ENCODE measurements at regions not wholly inside any gene's neighbourhood (a gene's known extent, or its start where the extent isn't known, plus 50 kb on each side); places are given as distances from the start of the nearest gene placed in this dataset.

GRCh38 chr1:232227306-232227705 is 402.6 kb downstream of the SIPA1L2 start:
- TF ChIP-seq CTCF (IDR thresholded peaks at IDR 0.05; ENCODE audit: low read depth, low read length): no peak
- no peak overlapping the region for H3K4me3 ChIP-seq (replicated peaks in 1 of 2; ENCODE audit: low read depth in 2 of 2, low read length in 2 of 2)
- DNase-seq (ENCODE audit: low read depth in 2 of 2): peak in 1 of 2 donors; percentile 4

- no peak overlapping the region for H3K4me3 ChIP-seq (replicated peaks in 1 of 2; ENCODE audit: low read depth in 2 of 2, low read length in 2 of 2)
- peak; percentile 43 to 57 for DNase-seq (ENCODE audit: low read depth in 2 of 2)
- TF ChIP-seq CTCF (IDR thresholded peaks at IDR 0.05; ENCODE audit: low read depth, low read length): no peak
Observed at GRCh38 chr1:232226197-232226712, 403.7 kb downstream of the SIPA1L2 start.

GRCh38 chr1:232225336-232226131 is 404.4 kb downstream of the SIPA1L2 start:
- no peak for TF ChIP-seq CTCF (IDR thresholded peaks at IDR 0.05; ENCODE audit: low read depth, low read length)
- H3K4me3 ChIP-seq (replicated peaks in 1 of 2; ENCODE audit: low read depth in 2 of 2, low read length in 2 of 2): no peak overlapping the region
- DNase-seq (ENCODE audit: low read depth in 2 of 2): no peak

- DNase-seq (ENCODE audit: low read depth in 2 of 2): no peak
- TF ChIP-seq CTCF (IDR thresholded peaks at IDR 0.05; ENCODE audit: low read depth, low read length): no peak
- H3K4me3 ChIP-seq (replicated peaks in 1 of 2; ENCODE audit: low read depth in 2 of 2, low read length in 2 of 2): no peak overlapping the region
Observed at GRCh38 chr1:232223887-232224286, 406.0 kb downstream of the SIPA1L2 start.

- DNase-seq (ENCODE audit: low read depth in 2 of 2): no peak
- no peak overlapping the region for H3K4me3 ChIP-seq (replicated peaks in 1 of 2; ENCODE audit: low read depth in 2 of 2, low read length in 2 of 2)
- no peak for TF ChIP-seq CTCF (IDR thresholded peaks at IDR 0.05; ENCODE audit: low read depth, low read length)
Observed at GRCh38 chr1:232223183-232223708, 406.7 kb downstream of the SIPA1L2 start.

- no peak for DNase-seq (ENCODE audit: low read depth in 2 of 2)
- no peak overlapping the region for H3K4me3 ChIP-seq (replicated peaks in 1 of 2; ENCODE audit: low read depth in 2 of 2, low read length in 2 of 2)
- TF ChIP-seq CTCF (IDR thresholded peaks at IDR 0.05; ENCODE audit: low read depth, low read length): no peak
Observed at GRCh38 chr1:232222614-232223013, 407.3 kb downstream of the SIPA1L2 start.

All from cardiac fibroblast (primary cell).